ENCODE measurements at regions not wholly inside any gene's neighbourhood (a gene's known extent, or its start where the extent isn't known, plus 50 kb on each side); places are given as distances from the start of the nearest gene placed in this dataset.

DNA sequence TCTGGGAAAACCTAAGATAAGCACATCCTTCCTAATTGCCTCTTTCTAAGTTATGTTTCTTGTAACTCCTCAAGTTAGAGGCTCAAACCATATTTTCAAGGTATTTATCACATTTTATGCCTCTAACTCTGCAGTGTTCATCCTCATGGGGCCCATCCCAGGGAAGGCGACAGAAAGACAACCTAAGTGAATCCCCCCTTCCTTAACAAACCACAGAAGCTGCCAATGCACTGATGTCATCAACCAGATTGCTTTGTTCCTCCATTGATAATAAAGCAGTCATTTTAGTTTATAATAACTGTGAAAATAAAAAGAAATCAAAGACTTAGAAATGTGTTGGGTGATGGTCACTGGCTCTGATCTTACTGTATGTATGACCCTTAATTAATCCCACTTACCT lies 119.5 kb upstream of the TCF21 start (continued):
- TF ChIP-seq, protein P1, sequence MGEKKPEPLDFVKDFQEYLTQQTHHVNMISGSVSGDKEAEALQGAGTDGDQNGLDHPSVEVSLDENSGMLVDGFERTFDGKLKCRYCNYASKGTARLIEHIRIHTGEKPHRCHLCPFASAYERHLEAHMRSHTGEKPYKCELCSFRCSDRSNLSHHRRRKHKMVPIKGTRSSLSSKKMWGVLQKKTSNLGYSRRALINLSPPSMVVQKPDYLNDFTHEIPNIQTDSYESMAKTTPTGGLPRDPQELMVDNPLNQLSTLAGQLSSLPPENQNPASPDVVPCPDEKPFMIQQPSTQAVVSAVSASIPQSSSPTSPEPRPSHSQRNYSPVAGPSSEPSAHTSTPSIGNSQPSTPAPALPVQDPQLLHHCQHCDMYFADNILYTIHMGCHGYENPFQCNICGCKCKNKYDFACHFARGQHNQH (CRISPR knock-in tag; IDR thresholded peaks at IDR 0.05) = no peak
- TF ChIP-seq, protein P2, sequence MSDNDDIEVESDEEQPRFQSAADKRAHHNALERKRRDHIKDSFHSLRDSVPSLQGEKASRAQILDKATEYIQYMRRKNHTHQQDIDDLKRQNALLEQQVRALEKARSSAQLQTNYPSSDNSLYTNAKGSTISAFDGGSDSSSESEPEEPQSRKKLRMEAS (IDR thresholded peaks at IDR 0.05) = no peak
- TF ChIP-seq ZNF253 (CRISPR knock-in tag; IDR thresholded peaks at IDR 0.05; ENCODE audit: borderline replicate concordance) (no peak), AGO1 (IDR thresholded peaks at IDR 0.05; ENCODE audit: low read depth, low read length, poor library complexity, severe bottlenecking) (no peak), ZNF839 (CRISPR knock-in tag; IDR thresholded peaks at IDR 0.05; ENCODE audit: borderline replicate concordance) (no peak), YEATS2 (CRISPR knock-in tag; IDR thresholded peaks at IDR 0.05; ENCODE audit: borderline replicate concordance) (no peak), CBFB (CRISPR knock-in tag; IDR thresholded peaks at IDR 0.05) (no peak), MAFG (CRISPR knock-in tag; IDR thresholded peaks at IDR 0.05) (no peak), SALL1 (CRISPR knock-in tag; IDR thresholded peaks at IDR 0.05) (no peak), NR3C1 (CRISPR knock-in tag; IDR thresholded peaks at IDR 0.05) (no peak)
- TF ChIP-seq, protein P3, sequence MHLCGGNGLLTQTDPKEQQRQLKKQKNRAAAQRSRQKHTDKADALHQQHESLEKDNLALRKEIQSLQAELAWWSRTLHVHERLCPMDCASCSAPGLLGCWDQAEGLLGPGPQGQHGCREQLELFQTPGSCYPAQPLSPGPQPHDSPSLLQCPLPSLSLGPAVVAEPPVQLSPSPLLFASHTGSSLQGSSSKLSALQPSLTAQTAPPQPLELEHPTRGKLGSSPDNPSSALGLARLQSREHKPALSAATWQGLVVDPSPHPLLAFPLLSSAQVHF (CRISPR knock-in tag; IDR thresholded peaks at IDR 0.05) = no peak
- TF ChIP-seq, protein P4, sequence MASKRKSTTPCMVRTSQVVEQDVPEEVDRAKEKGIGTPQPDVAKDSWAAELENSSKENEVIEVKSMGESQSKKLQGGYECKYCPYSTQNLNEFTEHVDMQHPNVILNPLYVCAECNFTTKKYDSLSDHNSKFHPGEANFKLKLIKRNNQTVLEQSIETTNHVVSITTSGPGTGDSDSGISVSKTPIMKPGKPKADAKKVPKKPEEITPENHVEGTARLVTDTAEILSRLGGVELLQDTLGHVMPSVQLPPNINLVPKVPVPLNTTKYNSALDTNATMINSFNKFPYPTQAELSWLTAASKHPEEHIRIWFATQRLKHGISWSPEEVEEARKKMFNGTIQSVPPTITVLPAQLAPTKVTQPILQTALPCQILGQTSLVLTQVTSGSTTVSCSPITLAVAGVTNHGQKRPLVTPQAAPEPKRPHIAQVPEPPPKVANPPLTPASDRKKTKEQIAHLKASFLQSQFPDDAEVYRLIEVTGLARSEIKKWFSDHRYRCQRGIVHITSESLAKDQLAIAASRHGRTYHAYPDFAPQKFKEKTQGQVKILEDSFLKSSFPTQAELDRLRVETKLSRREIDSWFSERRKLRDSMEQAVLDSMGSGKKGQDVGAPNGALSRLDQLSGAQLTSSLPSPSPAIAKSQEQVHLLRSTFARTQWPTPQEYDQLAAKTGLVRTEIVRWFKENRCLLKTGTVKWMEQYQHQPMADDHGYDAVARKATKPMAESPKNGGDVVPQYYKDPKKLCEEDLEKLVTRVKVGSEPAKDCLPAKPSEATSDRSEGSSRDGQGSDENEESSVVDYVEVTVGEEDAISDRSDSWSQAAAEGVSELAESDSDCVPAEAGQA (IDR thresholded peaks at IDR 0.05; ENCODE audit: low read depth) = no peak
- TF ChIP-seq, protein P4 (CRISPR knock-in tag; IDR thresholded peaks at IDR 0.05; ENCODE audit: borderline replicate concordance) = no peak
